H1 (cell line): ENCODE measurements at regions not wholly inside any gene's neighbourhood (a gene's known extent, or its start where the extent isn't known, plus 50 kb on each side); places are given as distances from the start of the nearest gene placed in this dataset.

Experiments used
- BCL11A ChIP-seq, 2 experiments: IDR thresholded peaks; one replicate each; pipeline ENCODE4 v1.6.1; 2011; ENCODE audit warnings: low read depth in 2 of 2, low read length in 2 of 2, mild to moderate bottlenecking in 2 of 2

- TF ChIP-seq BCL11A (IDR thresholded peaks at IDR 0.05; ENCODE audit: low read depth in 2 of 2, low read length in 2 of 2) = no peak
- TF ChIP-seq, all 59 proteins: peak for 0
These were observed 181.7 kb downstream of the BRD1 start (continued) for GRCh38 chr22:49645791-49646550.
